ENCODE measurements at regions not wholly inside any gene's neighbourhood (a gene's known extent, or its start where the extent isn't known, plus 50 kb on each side); places are given as distances from the start of the nearest gene placed in this dataset.

DNA sequence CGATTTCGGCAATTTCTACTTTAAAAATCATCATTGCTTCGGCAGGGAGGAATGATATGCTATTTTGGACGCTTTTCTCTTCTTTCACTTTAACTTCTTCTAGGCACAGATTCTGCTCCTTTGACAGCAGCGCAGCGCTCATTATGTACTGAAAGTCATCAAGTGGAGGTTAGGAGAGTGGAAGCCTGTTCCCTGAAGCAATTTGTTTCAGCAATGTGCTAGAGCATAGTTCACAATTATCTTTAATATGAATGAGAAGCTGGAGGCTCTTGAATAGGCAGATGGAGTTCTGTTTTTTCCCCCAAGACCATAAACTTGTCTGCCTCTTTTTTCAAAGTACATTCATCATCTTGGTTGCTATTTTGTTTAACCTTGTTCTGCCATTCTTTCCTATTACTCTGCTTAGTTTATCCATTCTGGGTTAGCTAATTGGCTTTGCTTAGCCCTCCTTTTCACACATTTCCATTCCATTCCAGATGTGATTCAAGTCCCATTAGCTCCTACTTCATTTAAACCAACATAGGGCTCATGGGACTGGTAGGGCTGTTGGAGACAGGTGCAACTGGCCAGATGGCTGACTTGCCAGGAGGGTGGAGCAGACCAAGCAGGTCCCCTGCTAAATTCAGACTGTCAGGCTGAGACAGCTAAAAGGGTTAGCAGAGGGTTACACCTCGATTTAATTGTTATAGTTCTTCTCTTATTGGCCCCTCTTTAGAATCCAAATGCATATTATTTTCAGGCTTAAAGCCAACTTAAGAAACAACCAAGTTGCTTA is 534.7 kb upstream of the CBLB start:
- Histone ChIP-seq H3K27me3 (no peaks in the 10 kb centered on the region), H2AFZ (replicated peaks) (no peak overlapping the region), H3K79me2 (ENCODE audit: low read depth) (no peaks in the 10 kb centered on the region), H3K4me2 (peak overlapping the region; percentile 5), H3K36me3 (no peaks in the 10 kb centered on the region), H3F3A (ENCODE audit: low read depth) (peaks cover 34% of the 10 kb centered on the region), H3K27ac (peak overlapping the region; percentile 55), H4K20me1 (ENCODE audit: low read depth) (no peaks in the 10 kb centered on the region), H3K4me1 (peaks cover 56% of the 10 kb centered on the region), H3K9ac (no peak overlapping the region), H3K9me3 (ENCODE audit: low read depth) (no peaks in the 10 kb centered on the region), H3K4me3 (no peak overlapping the region)
- TF ChIP-seq EZH2phosphoT487 (IDR thresholded peaks at IDR 0.05) (no peak), EZH2 (IDR thresholded peaks at IDR 0.05) (no peak)
- TF ChIP-seq, protein P1, sequence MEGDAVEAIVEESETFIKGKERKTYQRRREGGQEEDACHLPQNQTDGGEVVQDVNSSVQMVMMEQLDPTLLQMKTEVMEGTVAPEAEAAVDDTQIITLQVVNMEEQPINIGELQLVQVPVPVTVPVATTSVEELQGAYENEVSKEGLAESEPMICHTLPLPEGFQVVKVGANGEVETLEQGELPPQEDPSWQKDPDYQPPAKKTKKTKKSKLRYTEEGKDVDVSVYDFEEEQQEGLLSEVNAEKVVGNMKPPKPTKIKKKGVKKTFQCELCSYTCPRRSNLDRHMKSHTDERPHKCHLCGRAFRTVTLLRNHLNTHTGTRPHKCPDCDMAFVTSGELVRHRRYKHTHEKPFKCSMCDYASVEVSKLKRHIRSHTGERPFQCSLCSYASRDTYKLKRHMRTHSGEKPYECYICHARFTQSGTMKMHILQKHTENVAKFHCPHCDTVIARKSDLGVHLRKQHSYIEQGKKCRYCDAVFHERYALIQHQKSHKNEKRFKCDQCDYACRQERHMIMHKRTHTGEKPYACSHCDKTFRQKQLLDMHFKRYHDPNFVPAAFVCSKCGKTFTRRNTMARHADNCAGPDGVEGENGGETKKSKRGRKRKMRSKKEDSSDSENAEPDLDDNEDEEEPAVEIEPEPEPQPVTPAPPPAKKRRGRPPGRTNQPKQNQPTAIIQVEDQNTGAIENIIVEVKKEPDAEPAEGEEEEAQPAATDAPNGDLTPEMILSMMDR (IDR thresholded peaks at IDR 0.05) = no peak
- no peaks in the 10 kb centered on the region for H3K9me3 Mint-ChIP-seq
- peaks cover 15% of the 10 kb centered on the region for H3K4me1 Mint-ChIP-seq
- no peak overlapping the region for H3K4me3 Mint-ChIP-seq
- no peaks in the 10 kb centered on the region for H3K27me3 Mint-ChIP-seq (ENCODE audit: insufficient read depth, low read depth)
- H3K36me3 Mint-ChIP-seq = no peaks in the 10 kb centered on the region
- peak; percentile 32 for DNase-seq (ENCODE audit: low spot score)
- H3K27ac Mint-ChIP-seq = peak overlapping the region; percentile 27

DNA sequence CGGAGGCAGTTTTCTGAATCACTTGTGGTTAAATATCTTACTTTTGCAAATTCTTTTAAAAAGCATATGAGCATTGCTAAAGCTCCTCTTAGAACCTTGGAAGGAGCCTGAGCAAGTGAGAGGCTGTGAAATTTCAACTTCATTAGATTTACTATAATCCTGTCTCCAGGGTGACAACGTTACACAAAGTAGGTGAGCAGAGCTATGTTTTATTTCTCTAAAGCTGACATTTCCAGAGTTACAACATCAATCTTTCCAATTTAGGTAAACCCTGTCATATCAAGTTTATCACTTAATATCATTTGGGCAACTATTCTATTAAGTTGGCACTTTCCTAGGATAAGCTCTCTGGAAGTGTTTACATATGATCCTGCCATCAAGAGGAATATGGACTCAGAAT is 544.9 kb upstream of the CBLB start:
- H3K9ac ChIP-seq = no peak overlapping the region
- Mint-ChIP-seq H3K36me3 (peaks cover 2% of the 10 kb centered on the region), H3K9me3 (peaks cover 9% of the 10 kb centered on the region), H3K4me3 (no peak overlapping the region), H3K27ac (no peak overlapping the region), H3K4me1 (no peaks in the 10 kb centered on the region), H3K27me3 (ENCODE audit: insufficient read depth, low read depth) (peaks cover 5% of the 10 kb centered on the region)
- no peaks in the 10 kb centered on the region for H3K79me2 ChIP-seq (ENCODE audit: low read depth)
- H3K36me3 ChIP-seq = no peaks in the 10 kb centered on the region
- H3F3A ChIP-seq (ENCODE audit: low read depth) = no peaks in the 10 kb centered on the region
- no peaks in the 10 kb centered on the region for H3K4me1 ChIP-seq
- no peak for TF ChIP-seq EZH2phosphoT487 (IDR thresholded peaks at IDR 0.05)
- no peak for TF ChIP-seq EZH2 (IDR thresholded peaks at IDR 0.05)
- TF ChIP-seq, protein P1 (IDR thresholded peaks at IDR 0.05) = no peak
- peaks cover 6% of the 10 kb centered on the region for H3K9me3 ChIP-seq (ENCODE audit: low read depth)
- no peak overlapping the region for H3K27ac ChIP-seq
- DNase-seq (ENCODE audit: low spot score) = no peak
- H2AFZ ChIP-seq (replicated peaks) = no peak overlapping the region
- no peak overlapping the region for H3K4me2 ChIP-seq
- H3K4me3 ChIP-seq = no peak overlapping the region
- no peaks in the 10 kb centered on the region for H3K27me3 ChIP-seq
- no peaks in the 10 kb centered on the region for H4K20me1 ChIP-seq (ENCODE audit: low read depth)

DNA sequence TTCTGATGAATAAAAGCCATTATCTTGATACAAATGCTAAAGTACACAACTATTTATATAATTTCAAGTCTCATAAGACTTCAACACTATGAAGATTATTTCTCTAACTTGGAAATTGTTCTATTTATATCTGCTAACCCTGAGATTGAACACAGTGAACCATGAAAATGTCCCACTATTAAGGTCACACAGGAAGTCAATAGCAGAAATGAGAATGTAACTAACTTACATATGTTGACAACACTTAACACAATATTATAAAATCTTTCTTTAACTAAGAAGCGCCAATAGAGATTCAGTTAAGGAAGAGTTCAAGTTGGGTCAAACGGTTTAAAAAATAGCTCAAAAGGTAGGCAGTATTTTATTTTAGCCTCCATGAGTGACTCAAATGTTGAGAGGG is 551.8 kb upstream of the CBLB start:
- H3K9me3 Mint-ChIP-seq = peaks cover 2% of the 10 kb centered on the region
- Histone ChIP-seq H3K9ac (no peak overlapping the region), H3K4me2 (no peak overlapping the region), H3K27ac (no peak overlapping the region), H4K20me1 (ENCODE audit: low read depth) (no peaks in the 10 kb centered on the region), H3K79me2 (ENCODE audit: low read depth) (no peaks in the 10 kb centered on the region), H3F3A (ENCODE audit: low read depth) (no peaks in the 10 kb centered on the region), H3K9me3 (ENCODE audit: low read depth) (no peaks in the 10 kb centered on the region), H3K27me3 (no peaks in the 10 kb centered on the region), H3K4me1 (no peaks in the 10 kb centered on the region), H3K36me3 (no peaks in the 10 kb centered on the region), H3K4me3 (no peak overlapping the region), H2AFZ (replicated peaks) (no peak overlapping the region)
- TF ChIP-seq EZH2 (IDR thresholded peaks at IDR 0.05) (no peak), EZH2phosphoT487 (IDR thresholded peaks at IDR 0.05) (no peak)
- TF ChIP-seq, protein P1 (IDR thresholded peaks at IDR 0.05) = no peak
- peaks cover 8% of the 10 kb centered on the region for H3K4me1 Mint-ChIP-seq
- no peaks in the 10 kb centered on the region for H3K36me3 Mint-ChIP-seq
- peaks cover 2% of the 10 kb centered on the region for H3K27me3 Mint-ChIP-seq (ENCODE audit: insufficient read depth, low read depth)
- DNase-seq (ENCODE audit: low spot score) = no peak
- no peak overlapping the region for H3K4me3 Mint-ChIP-seq
- no peak overlapping the region for H3K27ac Mint-ChIP-seq

Measured in neural progenitor cell (in vitro differentiated cells).